HFFc6 (cell line): ENCODE measurements at regions not wholly inside any gene's neighbourhood (a gene's known extent, or its start where the extent isn't known, plus 50 kb on each side); places are given as distances from the start of the nearest gene placed in this dataset.

ENCODE experiments used
- DNase-seq: peaks from one replicate; pipeline ENCODE4 v3.0.0-alpha.2; 2018
- H3K27ac Mint-ChIP-seq: 2 replicates; pipeline ENCODE4 v1.8.0; 2020; ENCODE audit warnings: mild to moderate bottlenecking, mixed read lengths
- H3K27me3 Mint-ChIP-seq: 2 replicates; pipeline ENCODE4 v1.8.0; 2021; ENCODE audit warnings: mild to moderate bottlenecking, moderate library complexity, mixed read lengths; ENCODE audit not compliant: insufficient read depth
- H3K36me3 Mint-ChIP-seq: 2 replicates; pipeline ENCODE4 v1.8.0; 2021; ENCODE audit warnings: low read depth, mixed read lengths
- H3K4me1 Mint-ChIP-seq: 2 replicates; pipeline ENCODE4 v1.8.0; 2020; ENCODE audit warnings: low read depth, mixed read lengths
- H3K4me3 Mint-ChIP-seq: 2 replicates; pipeline ENCODE4 v1.8.0; 2020; ENCODE audit warnings: mild to moderate bottlenecking, moderate library complexity, mixed read lengths
- H3K9me3 Mint-ChIP-seq: 2 replicates; pipeline ENCODE4 v1.8.0; 2020; ENCODE audit warnings: mild to moderate bottlenecking, mixed read lengths
- TF ChIP-seq, protein P1 (sequence below): fragments of 200-600 bp; sonication (generic); IDR thresholded peaks from 2 replicates; pipeline ENCODE4 v1.5.0; 2021; ENCODE audit warnings: antibody characterized with exemption, mild to moderate bottlenecking

DNA sequence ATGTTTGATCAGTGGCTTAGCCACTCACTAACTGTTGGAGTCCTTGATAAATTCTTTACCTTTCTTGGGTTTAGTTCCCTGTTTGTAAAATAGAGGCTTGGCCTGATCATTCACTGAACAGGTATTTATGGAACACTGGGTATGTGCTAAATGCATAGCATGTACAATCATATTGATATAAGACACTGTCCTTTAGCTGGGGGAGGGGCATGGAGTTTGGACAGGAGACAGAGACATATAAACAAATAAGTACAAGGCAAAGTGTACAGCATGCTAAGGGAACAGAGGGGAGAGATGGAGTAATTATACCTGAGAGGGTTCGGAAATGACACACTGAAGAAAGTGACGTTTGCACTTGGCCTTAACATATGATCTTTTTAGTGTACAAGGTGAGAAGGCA, 124.3 kb upstream of the CACNA1E start:
- Mint-ChIP-seq H3K4me3 (no peak overlapping the region), H3K27ac (no peak overlapping the region), H3K27me3 (peaks cover 1% of the 10 kb centered on the region; the same call in 1 of the 2 replicates), H3K36me3 (no peaks in the 10 kb centered on the region), H3K9me3 (no peaks in the 10 kb centered on the region), H3K4me1 (no peaks in the 10 kb centered on the region)
- DNase-seq: no peak
- TF ChIP-seq, protein P1, sequence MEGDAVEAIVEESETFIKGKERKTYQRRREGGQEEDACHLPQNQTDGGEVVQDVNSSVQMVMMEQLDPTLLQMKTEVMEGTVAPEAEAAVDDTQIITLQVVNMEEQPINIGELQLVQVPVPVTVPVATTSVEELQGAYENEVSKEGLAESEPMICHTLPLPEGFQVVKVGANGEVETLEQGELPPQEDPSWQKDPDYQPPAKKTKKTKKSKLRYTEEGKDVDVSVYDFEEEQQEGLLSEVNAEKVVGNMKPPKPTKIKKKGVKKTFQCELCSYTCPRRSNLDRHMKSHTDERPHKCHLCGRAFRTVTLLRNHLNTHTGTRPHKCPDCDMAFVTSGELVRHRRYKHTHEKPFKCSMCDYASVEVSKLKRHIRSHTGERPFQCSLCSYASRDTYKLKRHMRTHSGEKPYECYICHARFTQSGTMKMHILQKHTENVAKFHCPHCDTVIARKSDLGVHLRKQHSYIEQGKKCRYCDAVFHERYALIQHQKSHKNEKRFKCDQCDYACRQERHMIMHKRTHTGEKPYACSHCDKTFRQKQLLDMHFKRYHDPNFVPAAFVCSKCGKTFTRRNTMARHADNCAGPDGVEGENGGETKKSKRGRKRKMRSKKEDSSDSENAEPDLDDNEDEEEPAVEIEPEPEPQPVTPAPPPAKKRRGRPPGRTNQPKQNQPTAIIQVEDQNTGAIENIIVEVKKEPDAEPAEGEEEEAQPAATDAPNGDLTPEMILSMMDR: no peak

DNA sequence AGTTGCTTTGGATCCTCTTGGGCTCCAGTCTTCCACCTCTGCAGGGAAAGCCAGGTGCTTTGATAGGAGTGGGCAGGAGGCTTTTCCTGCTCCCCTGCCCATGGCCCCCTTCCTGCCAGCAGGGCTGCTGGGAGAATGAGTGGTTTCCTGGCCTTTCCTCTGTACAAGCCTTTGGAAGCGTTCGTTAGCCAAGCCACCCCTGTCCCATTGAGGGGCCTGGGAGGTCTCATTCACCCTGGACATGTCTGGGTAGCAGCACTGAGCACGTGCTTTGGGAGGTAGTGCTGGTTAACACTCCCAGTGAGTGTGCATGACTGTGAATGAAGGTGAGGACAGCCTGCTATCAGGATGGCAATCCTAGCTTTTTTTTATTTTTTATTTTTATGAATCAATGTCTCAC, 118.5 kb upstream of the CACNA1E start:
- Mint-ChIP-seq H3K9me3 (no peaks in the 10 kb centered on the region), H3K27me3 (peaks cover 5% of the 10 kb centered on the region; the same call in 1 of the 2 replicates), H3K4me3 (no peak overlapping the region), H3K27ac (no peak overlapping the region), H3K4me1 (no peaks in the 10 kb centered on the region), H3K36me3 (no peaks in the 10 kb centered on the region)
- no peak for DNase-seq
- TF ChIP-seq, protein P1: no peak

DNA sequence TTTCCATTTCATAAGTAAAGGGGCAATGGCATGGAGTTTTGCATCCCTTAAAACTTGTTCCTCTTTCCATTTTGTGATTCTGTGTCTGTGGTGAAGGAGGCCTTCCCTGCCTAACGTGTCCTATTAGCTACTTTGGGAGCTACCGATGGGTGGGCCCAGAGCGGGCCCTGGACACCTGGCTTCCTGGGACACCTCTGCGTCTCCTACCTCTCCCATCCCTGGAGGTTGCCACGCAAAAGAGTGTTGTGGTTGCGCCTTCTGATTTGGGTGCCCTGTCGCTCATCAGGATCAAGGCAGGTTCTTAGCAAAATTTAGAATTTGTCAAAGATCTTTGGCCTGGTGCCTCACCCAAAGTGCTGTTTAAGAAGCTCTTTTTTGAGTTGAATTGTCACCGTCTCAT, 116.4 kb upstream of the CACNA1E start:
- peaks cover 7% of the 10 kb centered on the region for H3K27me3 Mint-ChIP-seq
- H3K9me3 Mint-ChIP-seq: no peaks in the 10 kb centered on the region
- H3K36me3 Mint-ChIP-seq: no peaks in the 10 kb centered on the region
- TF ChIP-seq, protein P1: no peak
- DNase-seq: no peak
- no peak overlapping the region for H3K27ac Mint-ChIP-seq
- H3K4me3 Mint-ChIP-seq: no peak overlapping the region
- no peaks in the 10 kb centered on the region for H3K4me1 Mint-ChIP-seq

DNA sequence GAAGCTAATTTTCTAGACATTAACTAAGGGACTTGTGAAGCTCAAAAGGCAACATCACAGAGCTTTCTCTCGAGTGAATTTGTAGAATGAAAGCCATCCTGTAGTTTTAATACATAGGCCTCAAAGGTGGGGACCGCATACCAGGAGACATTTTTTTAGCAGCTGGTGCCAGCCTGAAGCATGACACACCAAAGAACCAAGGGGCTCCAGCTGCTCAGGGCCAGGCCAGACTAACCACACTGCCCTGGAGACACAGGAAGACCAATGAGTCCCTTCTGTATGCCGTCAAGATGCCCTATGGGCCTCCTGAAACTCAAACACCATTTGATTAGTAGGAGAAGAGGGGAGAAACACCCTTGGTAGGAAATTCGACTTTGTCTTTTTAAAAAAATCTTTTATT, 113.9 kb upstream of the CACNA1E start:
- Mint-ChIP-seq H3K9me3 (no peaks in the 10 kb centered on the region), H3K27me3 (peaks cover 7% of the 10 kb centered on the region), H3K27ac (no peak overlapping the region), H3K4me1 (no peaks in the 10 kb centered on the region), H3K4me3 (no peak overlapping the region), H3K36me3 (no peaks in the 10 kb centered on the region)
- TF ChIP-seq, protein P1: no peak
- no peak for DNase-seq

DNA sequence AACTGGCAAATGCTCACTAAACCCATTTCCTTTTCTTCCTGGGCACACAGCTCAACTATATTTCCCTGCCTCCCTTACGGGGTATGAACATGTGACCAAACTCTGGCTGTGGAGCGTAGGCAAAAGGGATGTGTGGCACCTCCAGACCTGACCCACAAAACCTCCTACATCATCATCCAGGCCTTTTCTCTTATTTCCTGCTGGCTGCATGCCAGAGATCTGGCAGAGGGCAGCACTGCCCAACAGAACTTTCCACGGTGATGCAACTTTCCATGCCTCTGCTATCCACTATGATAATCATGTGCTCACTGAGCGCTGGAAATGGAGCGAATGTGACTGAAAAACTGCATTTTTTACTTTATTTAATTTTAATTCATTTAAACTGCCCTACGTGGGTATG, 99.6 kb upstream of the CACNA1E start:
- TF ChIP-seq, protein P1: no peak
- no peak overlapping the region for H3K27ac Mint-ChIP-seq
- DNase-seq: no peak

DNA sequence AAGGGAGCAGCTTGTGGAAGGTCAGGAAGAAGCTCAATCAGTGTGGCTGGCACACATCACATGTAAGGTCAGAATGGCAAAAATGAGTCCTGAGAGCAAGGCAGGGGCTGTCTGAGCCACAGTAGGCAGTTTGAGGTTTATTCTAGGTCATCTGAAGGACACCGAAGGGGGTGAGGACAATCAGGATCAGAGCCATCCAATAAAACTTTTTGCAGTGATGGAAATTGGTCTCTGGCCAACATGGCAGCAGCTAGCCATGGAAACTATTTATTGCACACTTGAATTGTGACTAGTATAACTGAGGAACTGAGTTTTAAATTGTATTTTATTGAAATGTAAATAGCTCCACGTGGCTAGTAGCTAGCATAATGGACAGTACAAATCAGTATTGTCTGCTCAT, 97.0 kb upstream of the CACNA1E start:
- peaks cover 8% of the 10 kb centered on the region for H3K27me3 Mint-ChIP-seq
- H3K4me3 Mint-ChIP-seq: no peak overlapping the region
- no peaks in the 10 kb centered on the region for H3K36me3 Mint-ChIP-seq
- no peaks in the 10 kb centered on the region for H3K4me1 Mint-ChIP-seq
- no peak for DNase-seq
- H3K9me3 Mint-ChIP-seq: no peaks in the 10 kb centered on the region
- TF ChIP-seq, protein P1: no peak
- no peak overlapping the region for H3K27ac Mint-ChIP-seq

More for the DNA sequence above, 99.6 kb upstream of the CACNA1E start:
- peaks cover 5% of the 10 kb centered on the region; the same call in 1 of the 2 replicates for H3K27me3 Mint-ChIP-seq
- H3K4me1 Mint-ChIP-seq: no peaks in the 10 kb centered on the region
- no peak overlapping the region for H3K4me3 Mint-ChIP-seq
- no peaks in the 10 kb centered on the region for H3K9me3 Mint-ChIP-seq
- no peaks in the 10 kb centered on the region for H3K36me3 Mint-ChIP-seq
